Adrenal gland (tissue), 5 donors: ENCODE measurements at regions not wholly inside any gene's neighbourhood (a gene's known extent, or its start where the extent isn't known, plus 50 kb on each side); places are given as distances from the start of the nearest gene placed in this dataset.

ENCODE experiments used
- CTCF ChIP-seq, 6 experiments: fragments of 450-650 bp in 4 of 6; fragments of 200-600 bp in 2 of 6; sonication (generic) in 1 of 6; IDR thresholded peaks; 1 replicate in 5 of 6; 2 replicates in 1 of 6; pipeline versions ENCODE4 v1.5.1 to v1.8.0; 2016 to 2021; ENCODE audit warnings: antibody characterized with exemption in 6 of 6, mild to moderate bottlenecking in 2 of 6, moderate library complexity in 1 of 6
- POLR2A ChIP-seq, 2 donors: fragments of 450-650 bp; IDR thresholded peaks; one replicate each; pipeline ENCODE4 v1.6.1; 2017; ENCODE audit warnings: antibody characterized with exemption in 2 of 2, mild to moderate bottlenecking in 2 of 2, moderate library complexity in 1 of 2
- donor health status: DM: no; HTN: no; CAD: no.

DNA sequence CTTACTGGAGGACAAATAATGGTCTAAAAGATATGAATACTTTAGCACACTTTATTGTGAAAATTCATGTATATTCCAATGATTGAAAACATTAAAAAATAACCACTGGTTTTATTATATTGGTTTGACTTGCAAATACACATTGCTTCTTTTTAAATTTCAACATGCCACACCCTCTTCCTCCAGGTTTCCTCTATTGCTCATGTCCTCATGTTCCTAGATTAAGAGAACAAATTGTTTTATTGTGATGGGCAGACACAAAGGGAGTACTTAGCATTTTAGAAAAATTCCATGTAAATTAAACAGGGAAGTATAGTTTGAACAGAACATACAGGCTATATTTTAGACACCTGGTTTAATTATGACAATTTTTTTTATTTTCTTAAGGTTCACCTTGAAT is 230.6 kb upstream of the GPRIN3 start:
- no peak for TF ChIP-seq CTCF (IDR thresholded peaks at IDR 0.05)
- TF ChIP-seq POLR2A (IDR thresholded peaks at IDR 0.05) = no peak
